Panc1 (cell line): ENCODE measurements at regions not wholly inside any gene's neighbourhood (a gene's known extent, or its start where the extent isn't known, plus 50 kb on each side); places are given as distances from the start of the nearest gene placed in this dataset.

Source experiments
- ATAC-seq: fragments of 200-7000 bp; cut with Tn5 transposase; 2 replicates; pipeline ENCODE4 v1.9.1; 2020; ENCODE audit warnings: mild to moderate bottlenecking, moderate library complexity
- BruUV-seq: library from RNA; stranded (reverse); fragments of 400-500 nt; replicated peaks from 2 replicates; lab custom pipeline; 2021; lab: Mats Ljungman, UMichigan
- CTCF ChIA-PET: fragments of 300-600 bp; sonication (Branson Sonifier 250); formaldehyde crosslinking; loops from one replicate; lab custom pipeline; 2022; ENCODE audit warnings: antibody characterized with exemption; lab: Charles Lee
- POLR2A ChIA-PET: fragments of 300-600 bp; sonication (Branson Sonifier 250); formaldehyde crosslinking; loops from one replicate; lab custom pipeline; 2022; ENCODE audit warnings: antibody characterized with exemption; lab: Charles Lee
- DNase-seq: peaks from one replicate; pipeline ENCODE4 v3.0.0-alpha.2; 2010; ENCODE audit warnings: low read depth, low spot score
- H3K27ac ChIP-seq: 2 replicates; pipeline ENCODE4 v1.5.1; 2011; ENCODE audit warnings: mild to moderate bottlenecking, low read length, inconsistent platforms
- H3K27me3 ChIP-seq: fragments of 200-500 bp; sonication (Bioruptor generic); 2 replicates; pipeline ENCODE4 v1.6.0; 2014; ENCODE audit warnings: low read length, inconsistent platforms; ENCODE audit not compliant: control insufficient read depth, insufficient read depth
- H3K36me3 ChIP-seq: fragments of 200-500 bp; sonication (Bioruptor generic); 2 replicates; pipeline ENCODE4 v1.5.1; 2014; ENCODE audit warnings: inconsistent platforms, mild to moderate bottlenecking, low read length, moderate library complexity; ENCODE audit not compliant: control insufficient read depth, insufficient read depth
- H3K4me1 ChIP-seq: 2 replicates; pipeline ENCODE4 v1.5.1; 2011; ENCODE audit warnings: inconsistent platforms, mild to moderate bottlenecking, low read length, moderate library complexity; ENCODE audit not compliant: control insufficient read depth, insufficient read depth
- H3K4me3 ChIP-seq, 2 experiments: 2 replicates each; pipeline ENCODE4 v1.5.1; 2011 to 2012; ENCODE audit warnings: low read depth in 2 of 2, low read length in 2 of 2, mild to moderate bottlenecking in 2 of 2, inconsistent platforms in 1 of 2, moderate library complexity in 1 of 2
- H3K9me3 ChIP-seq: fragments of 200-500 bp; sonication (Bioruptor generic); 2 replicates; pipeline ENCODE4 v1.5.1; 2014; ENCODE audit warnings: low read depth, mild to moderate bottlenecking, inconsistent platforms, low read length, moderate library complexity; ENCODE audit not compliant: control insufficient read depth, insufficient read depth
- CTCF ChIP-seq: fragments of 450-650 bp; IDR thresholded peaks from 2 replicates; pipeline ENCODE4 v1.5.1; 2017; ENCODE audit warnings: mild to moderate bottlenecking
- POLR2AphosphoS5 ChIP-seq: IDR thresholded peaks from 2 replicates; pipeline ENCODE4 v1.6.1; 2012; ENCODE audit warnings: mild to moderate bottlenecking, low read depth, low read length, moderate library complexity
- REST ChIP-seq, 2 experiments: IDR thresholded peaks; 2 replicates each; pipeline ENCODE4 v1.6.1; 2011 to 2012; ENCODE audit warnings: low read depth in 2 of 2, control low read depth in 1 of 2, low read length in 1 of 2, mild to moderate bottlenecking in 1 of 2, moderate library complexity in 1 of 2; ENCODE audit not compliant: insufficient read depth in 1 of 2
- SIN3A ChIP-seq: IDR thresholded peaks from 2 replicates; pipeline ENCODE4 v1.6.1; 2012; ENCODE audit warnings: low read depth, mild to moderate bottlenecking, low read length, moderate library complexity, borderline replicate concordance; ENCODE audit not compliant: insufficient read depth
- TCF7L2 ChIP-seq: IDR thresholded peaks from 2 replicates; pipeline ENCODE4 v1.6.1; 2011; ENCODE audit warnings: mild to moderate bottlenecking, low read depth, low read length, inconsistent platforms
- in situ Hi-C: cut with HindIII; loops from 2 replicates; pipeline ENCODE4 v1.10.0; 2016; ENCODE audit warnings: low sequenced_read_pairs, low pct_unique_long_range_greater_than_20kb
- intact Hi-C: fragments of 100-400 bp; cut with micrococcal nuclease; formaldehyde crosslinking; loops from one replicate; pipeline ENCODE4 v1.10.0; 2022; ENCODE audit not compliant: unreplicated experiment

- ChIA-PET CTCF (no interaction called here), POLR2A (no interaction called here)
- BruUV-seq = no TSS peak
- TF ChIP-seq SIN3A = no peak
- Histone ChIP-seq H3K4me3 (no peak overlapping the region), H3K27me3 (no peaks in the 10 kb centered on the region), H3K27ac (no peak overlapping the region), H3K9me3 (no peaks in the 10 kb centered on the region), H3K4me1 (no peaks in the 10 kb centered on the region), H3K36me3 (no peaks in the 10 kb centered on the region)
- ATAC-seq = no peak
- intact Hi-C loops (no loop called here), in situ Hi-C loops (no loop called here)
- no peak for DNase-seq
These were observed 1347.4 kb upstream of the PIK3C3 start for GRCh38 chr18:40607542-40608148.

- in situ Hi-C loops = no loop called here
- Histone ChIP-seq H3K27me3 (no peaks in the 10 kb centered on the region), H3K4me3 (no peak overlapping the region), H3K9me3 (no peaks in the 10 kb centered on the region), H3K27ac (no peak overlapping the region), H3K36me3 (no peaks in the 10 kb centered on the region), H3K4me1 (no peaks in the 10 kb centered on the region)
- CTCF ChIA-PET = no interaction called here
- ATAC-seq = no peak
- DNase-seq = no peak
- TF ChIP-seq TCF7L2 = no peak
- no peak for TF ChIP-seq POLR2AphosphoS5
- no peak for TF ChIP-seq CTCF
- TF ChIP-seq SIN3A = no peak
- no peak for TF ChIP-seq REST (IDR thresholded peaks at IDR 0.05; ENCODE audit: insufficient read depth in 1 of 2, low read depth in 2 of 2, low read length in 1 of 2)
- no TSS peak for BruUV-seq
- intact Hi-C loops = no loop called here
- POLR2A ChIA-PET = no interaction called here
These were observed 1348.0 kb upstream of the PIK3C3 start for GRCh38 chr18:40606996-40607395.

GRCh38 chr18:40583671-40584070 is 1371.4 kb upstream of the PIK3C3 start:
- no TSS peak for BruUV-seq
- TF ChIP-seq REST (IDR thresholded peaks at IDR 0.05; ENCODE audit: insufficient read depth in 1 of 2, low read depth in 2 of 2, low read length in 1 of 2) (no peak), SIN3A (no peak), CTCF (no peak), TCF7L2 (no peak), POLR2AphosphoS5 (no peak)
- Histone ChIP-seq H3K4me1 (no peaks in the 10 kb centered on the region), H3K27ac (no peak overlapping the region), H3K27me3 (no peaks in the 10 kb centered on the region), H3K36me3 (no peaks in the 10 kb centered on the region), H3K9me3 (no peaks in the 10 kb centered on the region), H3K4me3 (no peak overlapping the region)
- ChIA-PET CTCF (no interaction called here), POLR2A (no interaction called here)
- in situ Hi-C loops (no loop called here), intact Hi-C loops (no loop called here)
- DNase-seq (no peak), ATAC-seq (no peak)
